Neuronal stem cell (in vitro differentiated cells): ENCODE measurements at regions not wholly inside any gene's neighbourhood (a gene's known extent, or its start where the extent isn't known, plus 50 kb on each side); places are given as distances from the start of the nearest gene placed in this dataset.
A peak's percentile ranks its signal among the peaks of the same experiment; 100 is the strongest.

ENCODE experiments used
- DNase-seq: peaks from one replicate; pipeline ENCODE4 v3.0.0-alpha.2; 2013; ENCODE audit warnings: low spot score
- H2AFZ ChIP-seq: one replicate; pipeline ENCODE4 v1.6.1; 2013; ENCODE audit warnings: mild to moderate bottlenecking, low read length, inconsistent platforms
- H2AK5ac ChIP-seq: 2 replicates; pipeline ENCODE4 v1.6.1; 2013; ENCODE audit warnings: low read depth, mild to moderate bottlenecking, inconsistent platforms, low read length, moderate library complexity, mixed read lengths
- H2BK120ac ChIP-seq: 2 replicates; pipeline ENCODE4 v1.6.1; 2013; ENCODE audit warnings: low read depth, mild to moderate bottlenecking, inconsistent platforms, low read length, moderate library complexity, mixed read lengths
- H2BK12ac ChIP-seq: one replicate; pipeline ENCODE4 v1.6.1; 2013; ENCODE audit warnings: low read length, inconsistent platforms
- H2BK15ac ChIP-seq: 2 replicates; pipeline ENCODE4 v1.6.1; 2013; ENCODE audit warnings: mild to moderate bottlenecking, low read length, inconsistent platforms, mixed read lengths
- H2BK5ac ChIP-seq: one replicate; pipeline ENCODE4 v1.6.1; 2013; ENCODE audit warnings: inconsistent platforms, mild to moderate bottlenecking, low read length, moderate library complexity
- H3K14ac ChIP-seq: one replicate; pipeline ENCODE4 v1.6.1; 2013; ENCODE audit warnings: low read length, inconsistent platforms
- H3K18ac ChIP-seq: 2 replicates; pipeline ENCODE4 v1.6.1; 2013; ENCODE audit warnings: low read length, inconsistent platforms
- H3K23ac ChIP-seq: 2 replicates; pipeline ENCODE4 v1.6.1; 2013; ENCODE audit warnings: low read depth, mild to moderate bottlenecking, mixed read lengths, low read length, inconsistent platforms; ENCODE audit not compliant: poor library complexity
- H3K27ac ChIP-seq: replicated peaks from 3 replicates; pipeline ENCODE4 v1.5.1; 2013; ENCODE audit warnings: low read length, inconsistent platforms
- H3K27me3 ChIP-seq, 3 experiments: 2 replicates each; pipeline ENCODE4 v1.6.1; 2013; ENCODE audit warnings: low read length in 3 of 3, mild to moderate bottlenecking in 2 of 3, inconsistent platforms in 1 of 3, low read depth in 1 of 3, mixed read lengths in 1 of 3, moderate library complexity in 1 of 3; ENCODE audit not compliant: control insufficient read depth in 3 of 3, insufficient read depth in 3 of 3
- H3K36me3 ChIP-seq, 2 donors: replicated peaks in 1 of 2; 2 replicates each; pipeline ENCODE4 v1.6.1; 2013; ENCODE audit warnings: low read length in 2 of 2; ENCODE audit not compliant: control insufficient read depth in 2 of 2, insufficient read depth in 2 of 2
- H3K4ac ChIP-seq: 2 replicates; pipeline ENCODE4 v1.6.1; 2013; ENCODE audit warnings: inconsistent platforms, mild to moderate bottlenecking, low read length, moderate library complexity
- H3K4me1 ChIP-seq, 2 donors: 1 replicate in 1 of 2; 2 replicates in 1 of 2; pipeline ENCODE4 v1.6.1; 2013; ENCODE audit warnings: low read length in 2 of 2, low read depth in 1 of 2; ENCODE audit not compliant: control insufficient read depth in 2 of 2, insufficient read depth in 1 of 2
- H3K4me2 ChIP-seq: one replicate; pipeline ENCODE4 v1.6.1; 2013; ENCODE audit warnings: mild to moderate bottlenecking, low read length, inconsistent platforms; ENCODE audit not compliant: insufficient read depth, poor library complexity, severe bottlenecking
- H3K4me3 ChIP-seq, 2 donors: 2 replicates each; pipeline ENCODE4 v1.5.1; 2013; ENCODE audit warnings: low read length in 2 of 2, mild to moderate bottlenecking in 2 of 2, inconsistent platforms in 1 of 2, moderate library complexity in 1 of 2
- H3K79me1 ChIP-seq: one replicate; pipeline ENCODE4 v1.6.1; 2013; ENCODE audit warnings: low read depth, mild to moderate bottlenecking, inconsistent platforms, low read length, moderate library complexity
- H3K9ac ChIP-seq: one replicate; pipeline ENCODE4 v1.6.1; 2013; ENCODE audit warnings: mild to moderate bottlenecking, low read depth, low read length, inconsistent platforms; ENCODE audit not compliant: poor library complexity
- H3K9me3 ChIP-seq, 2 donors: replicated peaks in 1 of 2; 2 replicates each; pipeline versions ENCODE3 to v1.6.1; 2013; ENCODE audit warnings: low read length in 2 of 2, mild to moderate bottlenecking in 2 of 2, inconsistent platforms in 1 of 2, low read depth in 1 of 2, mixed read lengths in 1 of 2, moderate library complexity in 1 of 2; ENCODE audit not compliant: control insufficient read depth in 2 of 2, insufficient read depth in 1 of 2
- H4K8ac ChIP-seq: one replicate; pipeline ENCODE4 v1.6.1; 2013; ENCODE audit warnings: low read depth, mild to moderate bottlenecking, inconsistent platforms, low read length, moderate library complexity
- H4K91ac ChIP-seq: one replicate; pipeline ENCODE4 v1.6.1; 2013; ENCODE audit warnings: low read length, low read depth, mild to moderate bottlenecking, inconsistent platforms; ENCODE audit not compliant: poor library complexity
- WGBS, 2 donors: extraction: QIAGEN DNeasy Blood & Tissue Kit; methylation state at CpG; one replicate each; pipeline ENCODE4 v1.1.7; 2013; ENCODE audit warnings: missing lambda C conversion rate in 2 of 2, mixed read lengths in 1 of 2; ENCODE audit not compliant: insufficient read length in 2 of 2, insufficient replicate concordance in 1 of 2; ENCODE audit errors: extremely low coverage in 2 of 2; 5-methylcytosine and 5-hydroxymethylcytosine counted together

DNA sequence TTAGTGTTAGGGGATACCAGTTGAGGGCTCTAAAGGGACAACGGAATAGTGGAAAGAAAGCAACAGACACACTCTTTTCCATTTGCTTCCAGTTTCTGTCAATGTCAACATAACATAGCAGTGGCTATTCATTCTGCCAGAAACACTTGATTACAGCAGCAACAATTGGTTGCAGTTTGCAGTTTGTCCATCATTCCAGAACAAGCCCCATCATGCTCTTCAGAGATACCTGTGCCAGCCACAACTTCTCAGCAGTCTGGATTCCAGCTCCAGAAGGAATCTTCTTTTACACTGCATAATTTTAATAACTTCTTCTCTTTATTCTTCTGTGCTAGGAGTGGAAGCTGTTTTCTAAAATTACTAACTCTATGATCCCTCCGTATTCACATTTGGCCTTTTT lies 1521.4 kb downstream of the PLA2G4A start:
- Histone ChIP-seq H2AK5ac (no peak overlapping the region), H2BK15ac (no peak overlapping the region), H3K27me3 (no peaks in the 10 kb centered on the region), H3K23ac (no peak overlapping the region), H3K4me1 (no peaks in the 10 kb centered on the region), H3K9ac (no peak overlapping the region), H4K91ac (no peak overlapping the region), H3K14ac (no peak overlapping the region), H3K4ac (no peak overlapping the region), H4K8ac (no peak overlapping the region), H2BK12ac (no peak overlapping the region), H3K4me2 (no peak overlapping the region), H3K4me3 (no peak overlapping the region), H3K9me3 (no peaks in the 10 kb centered on the region), H3K79me1 (no peaks in the 10 kb centered on the region), H2AFZ (no peak overlapping the region), H3K36me3 (no peaks in the 10 kb centered on the region), H3K27ac (no peak overlapping the region), H2BK5ac (no peak overlapping the region), H3K18ac (no peak overlapping the region), H2BK120ac (no peak overlapping the region)
- no peak for DNase-seq
- WGBS, 2 donors: no CpG with 5 or more reads among the region's 2 CpGs

DNA sequence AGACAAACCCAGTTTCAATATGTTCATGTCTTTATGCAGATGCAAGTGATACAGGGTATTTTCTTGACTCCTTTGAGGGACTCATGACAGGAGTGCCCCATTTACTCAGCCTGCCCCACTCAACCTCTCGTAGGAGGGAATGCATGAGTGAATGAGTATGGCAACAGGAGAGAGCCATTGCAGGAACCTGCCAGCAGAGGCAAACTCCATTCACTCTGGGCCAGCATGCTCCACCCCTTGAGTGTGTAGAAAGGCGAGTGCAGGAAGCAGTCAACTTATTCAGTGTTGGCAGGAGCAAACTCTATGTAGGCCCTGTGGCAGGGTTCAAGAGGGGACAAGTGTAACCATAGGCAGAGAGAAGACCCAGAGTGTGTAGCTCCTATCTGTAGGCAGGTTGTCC lies 1526.3 kb downstream of the PLA2G4A start:
- Histone ChIP-seq H2BK15ac (no peak overlapping the region), H3K23ac (no peak overlapping the region), H3K79me1 (no peaks in the 10 kb centered on the region), H4K8ac (no peak overlapping the region), H3K9me3 (no peaks in the 10 kb centered on the region), H3K9ac (no peak overlapping the region), H2BK5ac (no peak overlapping the region), H3K27me3 (no peaks in the 10 kb centered on the region), H2BK120ac (no peak overlapping the region), H3K18ac (no peak overlapping the region), H3K4ac (no peak overlapping the region), H2BK12ac (no peak overlapping the region), H2AK5ac (no peak overlapping the region), H3K14ac (no peak overlapping the region), H3K4me2 (no peak overlapping the region), H3K36me3 (no peaks in the 10 kb centered on the region), H4K91ac (no peak overlapping the region), H3K4me1 (no peaks in the 10 kb centered on the region), H3K27ac (no peak overlapping the region), H2AFZ (no peak overlapping the region), H3K4me3 (no peak overlapping the region)
- no CpG with 5 or more reads among the region's 2 CpGs for WGBS, 2 donors
- no peak for DNase-seq

DNA sequence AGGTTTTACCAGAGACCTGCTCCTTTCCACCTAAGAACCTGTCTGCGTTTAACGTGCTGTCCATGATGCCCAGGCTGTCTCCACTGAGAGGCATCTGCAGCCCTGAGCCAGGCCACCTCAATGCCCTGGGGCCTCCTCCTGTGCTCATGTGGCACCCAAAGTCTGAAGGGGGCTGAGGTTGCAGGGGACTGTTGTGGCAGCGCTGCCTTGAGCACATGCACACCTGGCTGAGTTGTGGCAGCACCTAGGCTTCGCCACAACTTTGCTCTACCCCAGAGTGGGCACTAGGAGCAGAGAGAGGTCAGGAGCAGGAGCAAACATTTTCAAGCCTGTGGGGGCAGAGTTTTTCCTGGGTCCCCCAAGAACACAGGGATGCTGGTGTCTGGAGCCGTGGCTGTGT lies 1527.1 kb downstream of the PLA2G4A start:
- no peak overlapping the region for H4K8ac ChIP-seq
- no peak overlapping the region for H3K4me3 ChIP-seq
- no peak overlapping the region for H3K27ac ChIP-seq
- H3K79me1 ChIP-seq: no peaks in the 10 kb centered on the region
- H3K14ac ChIP-seq: peak overlapping the region; percentile 56
- no peaks in the 10 kb centered on the region for H3K27me3 ChIP-seq
- no peak overlapping the region for H3K9ac ChIP-seq
- H3K4me2 ChIP-seq: no peak overlapping the region
- no peak overlapping the region for H2BK15ac ChIP-seq
- H2BK12ac ChIP-seq: no peak overlapping the region
- H2AFZ ChIP-seq: no peak overlapping the region
- no peak overlapping the region for H4K91ac ChIP-seq
- H2BK5ac ChIP-seq: no peak overlapping the region
- no peak for DNase-seq
- H2AK5ac ChIP-seq: no peak overlapping the region
- no peaks in the 10 kb centered on the region for H3K9me3 ChIP-seq
- H3K18ac ChIP-seq: peak overlapping the region; percentile 57
- no peak overlapping the region for H3K23ac ChIP-seq
- H2BK120ac ChIP-seq: no peak overlapping the region
- H3K4me1 ChIP-seq: no peaks in the 10 kb centered on the region
- no CpG with 5 or more reads among the region's 5 CpGs for WGBS, 2 donors
- no peak overlapping the region for H3K4ac ChIP-seq
- no peaks in the 10 kb centered on the region for H3K36me3 ChIP-seq

DNA sequence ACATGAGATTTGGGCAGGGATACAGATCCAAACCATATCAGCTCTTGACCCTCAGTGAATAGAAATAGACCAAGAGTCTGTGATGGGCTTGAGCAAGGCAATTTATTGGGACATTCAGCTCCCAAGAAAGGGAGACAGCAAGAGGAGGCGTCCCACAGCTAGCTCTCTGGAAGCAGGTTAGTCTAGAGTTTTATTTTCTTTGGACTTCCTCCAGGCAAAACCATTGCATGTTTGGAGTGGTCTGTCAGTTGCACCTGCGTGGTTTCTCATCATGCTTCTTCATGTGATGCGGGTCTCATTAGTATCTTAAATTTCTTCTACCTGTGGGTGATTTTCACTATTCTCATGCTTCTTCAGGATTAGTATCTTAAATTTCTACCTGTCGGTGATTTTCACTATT lies 1530.6 kb downstream of the PLA2G4A start:
- Histone ChIP-seq H2BK5ac (no peak overlapping the region), H2AFZ (no peak overlapping the region), H3K9me3 (no peaks in the 10 kb centered on the region), H2BK12ac (no peak overlapping the region), H3K79me1 (no peaks in the 10 kb centered on the region), H3K9ac (no peak overlapping the region), H3K18ac (no peak overlapping the region), H3K23ac (no peak overlapping the region), H3K27me3 (no peaks in the 10 kb centered on the region), H2AK5ac (no peak overlapping the region), H3K4me1 (no peaks in the 10 kb centered on the region), H4K8ac (no peak overlapping the region), H3K4ac (no peak overlapping the region), H3K14ac (no peak overlapping the region), H2BK120ac (no peak overlapping the region), H4K91ac (no peak overlapping the region), H3K27ac (no peak overlapping the region), H2BK15ac (no peak overlapping the region), H3K4me2 (no peak overlapping the region), H3K36me3 (no peaks in the 10 kb centered on the region), H3K4me3 (no peak overlapping the region)
- no peak for DNase-seq
- WGBS, 2 donors: no CpG with 5 or more reads among the region's 4 CpGs
